Suprapubic skin (tissue), 4 donors: ENCODE measurements at regions not wholly inside any gene's neighbourhood (a gene's known extent, or its start where the extent isn't known, plus 50 kb on each side); places are given as distances from the start of the nearest gene placed in this dataset.

Source experiments
- DNase-seq, 2 donors: peaks; one replicate each; pipeline ENCODE4 v3.0.0-alpha.2; 2019; ENCODE audit warnings: low spot score in 2 of 2
- H3K27ac ChIP-seq: fragments of 200-600 bp; sonication (generic); one replicate; pipeline ENCODE4 v1.5.1; 2019
- H3K27me3 ChIP-seq: fragments of 200-600 bp; sonication (generic); one replicate; pipeline ENCODE4 v1.5.1; 2019
- H3K36me3 ChIP-seq: fragments of 200-600 bp; sonication (generic); one replicate; pipeline ENCODE4 v1.5.1; 2019
- H3K4me1 ChIP-seq: fragments of 200-600 bp; sonication (generic); one replicate; pipeline ENCODE4 v1.5.1; 2019
- H3K4me3 ChIP-seq: fragments of 200-600 bp; sonication (generic); one replicate; pipeline ENCODE4 v1.5.1; 2019; ENCODE audit warnings: mild to moderate bottlenecking
- H3K9me3 ChIP-seq: fragments of 200-600 bp; sonication (generic); one replicate; pipeline ENCODE4 v1.5.1; 2019
- CTCF ChIP-seq, 2 donors: fragments of 200-600 bp in 1 of 2; fragments of 450-650 bp in 1 of 2; sonication (generic) in 1 of 2; IDR thresholded peaks; one replicate each; pipeline ENCODE4 v1.5.1; 2016 to 2019; ENCODE audit warnings: antibody characterized with exemption in 2 of 2, mild to moderate bottlenecking in 1 of 2, moderate library complexity in 1 of 2
- EP300 ChIP-seq: sonication (generic); formaldehyde crosslinking; IDR thresholded peaks from one replicate; pipeline ENCODE4 v1.6.1; 2017; ENCODE audit warnings: antibody characterized with exemption
- POLR2A ChIP-seq, 2 donors: fragments of 450-650 bp; IDR thresholded peaks; one replicate each; pipeline ENCODE4 v1.6.1; 2017; ENCODE audit warnings: antibody characterized with exemption in 2 of 2, mild to moderate bottlenecking in 2 of 2, moderate library complexity in 2 of 2
- POLR2AphosphoS5 ChIP-seq, 3 donors: sonication (generic); formaldehyde crosslinking; IDR thresholded peaks; one replicate each; pipeline ENCODE4 v1.6.1; 2017; ENCODE audit warnings: antibody characterized with exemption in 3 of 3
- WGBS: methylation state at CpG from one replicate; pipeline ENCODE4 v1.1.5; 2018; 5-methylcytosine and 5-hydroxymethylcytosine counted together

DNA sequence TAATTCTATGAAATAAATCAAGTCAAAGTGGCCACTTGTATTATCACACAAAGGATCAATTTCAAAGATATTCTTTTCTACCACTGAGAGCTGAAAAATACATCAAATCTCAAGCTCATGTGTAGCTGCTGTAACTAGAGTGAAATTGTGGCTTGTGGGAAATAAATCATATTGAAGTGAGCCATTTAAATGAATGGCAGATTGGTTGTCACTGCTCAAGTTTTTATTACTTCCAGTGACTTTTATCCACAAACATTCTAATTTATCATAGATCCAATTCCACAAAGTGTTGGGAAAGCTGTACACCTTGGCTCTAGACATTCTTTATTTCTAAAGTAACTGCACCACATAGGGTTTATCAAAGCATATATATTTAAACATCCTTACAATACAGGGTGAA is 285.4 kb downstream of the CNTN3 start:
- no peak overlapping the region for H3K27ac ChIP-seq
- TF ChIP-seq EP300: no peak
- no peak for TF ChIP-seq POLR2A (IDR thresholded peaks at IDR 0.05)
- TF ChIP-seq POLR2AphosphoS5 (IDR thresholded peaks at IDR 0.05): no peak
- TF ChIP-seq CTCF (IDR thresholded peaks at IDR 0.05): no peak
- no peaks in the 10 kb centered on the region for H3K9me3 ChIP-seq
- DNase-seq: no peak
- H3K4me3 ChIP-seq: no peak overlapping the region
- no peaks in the 10 kb centered on the region for H3K4me1 ChIP-seq
- H3K36me3 ChIP-seq: no peaks in the 10 kb centered on the region
- H3K27me3 ChIP-seq: no peaks in the 10 kb centered on the region

DNA sequence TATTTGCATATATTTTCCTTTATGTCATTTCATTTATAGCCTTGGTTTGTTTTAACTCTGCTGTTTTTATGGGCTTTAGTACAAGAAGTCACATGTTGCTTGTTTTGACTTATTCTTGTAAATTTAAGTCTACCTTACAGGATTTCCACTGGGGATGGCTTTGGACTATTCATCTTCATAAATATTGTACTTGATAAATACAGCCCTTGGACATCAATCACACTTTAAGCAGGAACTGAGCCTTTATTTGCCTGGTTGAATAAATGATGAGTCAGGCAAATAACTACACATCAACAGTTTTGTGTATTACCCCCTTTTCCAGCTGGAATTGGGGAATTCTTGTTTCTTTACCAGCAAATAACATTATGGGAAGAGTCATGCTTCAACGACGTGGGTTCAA is 286.0 kb downstream of the CNTN3 start:
- Histone ChIP-seq H3K9me3 (no peaks in the 10 kb centered on the region), H3K4me1 (no peaks in the 10 kb centered on the region), H3K4me3 (no peak overlapping the region), H3K27ac (no peak overlapping the region), H3K27me3 (no peaks in the 10 kb centered on the region), H3K36me3 (no peaks in the 10 kb centered on the region)
- TF ChIP-seq POLR2AphosphoS5 (IDR thresholded peaks at IDR 0.05): no peak
- TF ChIP-seq POLR2A (IDR thresholded peaks at IDR 0.05): no peak
- no peak for TF ChIP-seq CTCF (IDR thresholded peaks at IDR 0.05)
- TF ChIP-seq EP300: no peak
- DNase-seq: no peak
- WGBS: 86% methylated on average over 2 of the region's 2 CpGs

- 77% methylated on average over 3 of the region's 3 CpGs for WGBS
- Histone ChIP-seq H3K4me1 (no peaks in the 10 kb centered on the region), H3K27ac (no peak overlapping the region), H3K36me3 (no peaks in the 10 kb centered on the region), H3K27me3 (no peaks in the 10 kb centered on the region), H3K4me3 (no peak overlapping the region), H3K9me3 (peaks cover 10% of the 10 kb centered on the region)
- TF ChIP-seq POLR2A (IDR thresholded peaks at IDR 0.05): no peak
- no peak for TF ChIP-seq EP300
- no peak for TF ChIP-seq POLR2AphosphoS5 (IDR thresholded peaks at IDR 0.05)
- no peak for TF ChIP-seq CTCF (IDR thresholded peaks at IDR 0.05)
- no peak for DNase-seq
Measured at GRCh38 chr3:74315291-74315690, 299.2 kb downstream of the CNTN3 start.

DNA sequence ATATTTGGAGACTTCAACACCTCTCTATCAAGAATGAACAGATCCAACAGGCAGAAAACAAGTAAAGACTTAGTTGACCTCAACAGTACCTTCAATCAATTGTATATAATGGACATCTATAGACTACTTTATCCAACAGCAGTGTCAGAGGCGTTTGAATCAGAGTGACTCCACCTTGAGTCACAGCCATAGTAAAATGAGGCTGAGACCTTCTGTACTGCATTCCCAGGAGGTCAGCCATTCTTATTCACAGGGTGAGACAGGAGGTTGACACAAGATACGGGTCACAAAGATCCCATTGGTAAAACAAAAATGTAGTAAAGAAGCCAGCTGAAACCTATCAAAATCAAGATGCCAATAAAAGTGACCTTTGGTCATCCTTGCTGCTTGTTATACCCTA is 299.8 kb downstream of the CNTN3 start:
- WGBS: 84% methylated on average over 2 of the region's 2 CpGs

DNA sequence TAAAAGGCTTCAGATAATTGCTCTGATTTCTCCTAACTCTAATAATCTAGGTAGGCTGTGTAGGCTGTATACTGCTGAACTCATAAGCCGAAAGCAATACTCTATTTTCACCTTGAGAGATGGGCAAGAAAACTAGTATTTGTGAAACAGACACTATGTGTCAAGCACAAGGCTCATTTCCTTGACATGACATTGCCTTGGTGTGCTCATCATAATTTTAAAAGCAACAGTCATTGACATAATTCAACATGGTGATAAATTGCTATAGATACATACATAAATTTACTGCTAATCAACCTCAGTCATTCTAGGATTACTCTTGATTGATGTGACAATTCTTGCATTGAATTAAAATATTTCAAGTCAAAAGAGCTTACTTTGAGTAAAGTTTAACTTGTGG is 304.7 kb downstream of the CNTN3 start:
- no peak overlapping the region for H3K4me3 ChIP-seq
- no peaks in the 10 kb centered on the region for H3K27me3 ChIP-seq
- WGBS: 96% methylated on average over 1 of the region's 1 CpG
- TF ChIP-seq POLR2AphosphoS5 (IDR thresholded peaks at IDR 0.05): no peak
- no peak for TF ChIP-seq EP300
- TF ChIP-seq CTCF (IDR thresholded peaks at IDR 0.05): no peak
- TF ChIP-seq POLR2A (IDR thresholded peaks at IDR 0.05): no peak
- no peak for DNase-seq
- no peak overlapping the region for H3K27ac ChIP-seq
- H3K36me3 ChIP-seq: no peaks in the 10 kb centered on the region
- no peaks in the 10 kb centered on the region for H3K9me3 ChIP-seq
- no peaks in the 10 kb centered on the region for H3K4me1 ChIP-seq

More for the DNA sequence above, 299.8 kb downstream of the CNTN3 start:
- no peak overlapping the region for H3K27ac ChIP-seq
- TF ChIP-seq POLR2AphosphoS5 (IDR thresholded peaks at IDR 0.05) (no peak), EP300 (no peak), POLR2A (IDR thresholded peaks at IDR 0.05) (no peak), CTCF (IDR thresholded peaks at IDR 0.05) (no peak)
- no peaks in the 10 kb centered on the region for H3K4me1 ChIP-seq
- H3K36me3 ChIP-seq: no peaks in the 10 kb centered on the region
- H3K9me3 ChIP-seq: peaks cover 10% of the 10 kb centered on the region
- H3K4me3 ChIP-seq: no peak overlapping the region
- no peak for DNase-seq
- no peaks in the 10 kb centered on the region for H3K27me3 ChIP-seq
